ENCODE measurements at regions not wholly inside any gene's neighbourhood (a gene's known extent, or its start where the extent isn't known, plus 50 kb on each side); places are given as distances from the start of the nearest gene placed in this dataset.

- TF ChIP-seq EP300 (IDR thresholded peaks at IDR 0.05) (no peak), POLR2A (IDR thresholded peaks at IDR 0.05; ENCODE audit: low read depth) (no peak)
- TF ChIP-seq, protein P1, sequence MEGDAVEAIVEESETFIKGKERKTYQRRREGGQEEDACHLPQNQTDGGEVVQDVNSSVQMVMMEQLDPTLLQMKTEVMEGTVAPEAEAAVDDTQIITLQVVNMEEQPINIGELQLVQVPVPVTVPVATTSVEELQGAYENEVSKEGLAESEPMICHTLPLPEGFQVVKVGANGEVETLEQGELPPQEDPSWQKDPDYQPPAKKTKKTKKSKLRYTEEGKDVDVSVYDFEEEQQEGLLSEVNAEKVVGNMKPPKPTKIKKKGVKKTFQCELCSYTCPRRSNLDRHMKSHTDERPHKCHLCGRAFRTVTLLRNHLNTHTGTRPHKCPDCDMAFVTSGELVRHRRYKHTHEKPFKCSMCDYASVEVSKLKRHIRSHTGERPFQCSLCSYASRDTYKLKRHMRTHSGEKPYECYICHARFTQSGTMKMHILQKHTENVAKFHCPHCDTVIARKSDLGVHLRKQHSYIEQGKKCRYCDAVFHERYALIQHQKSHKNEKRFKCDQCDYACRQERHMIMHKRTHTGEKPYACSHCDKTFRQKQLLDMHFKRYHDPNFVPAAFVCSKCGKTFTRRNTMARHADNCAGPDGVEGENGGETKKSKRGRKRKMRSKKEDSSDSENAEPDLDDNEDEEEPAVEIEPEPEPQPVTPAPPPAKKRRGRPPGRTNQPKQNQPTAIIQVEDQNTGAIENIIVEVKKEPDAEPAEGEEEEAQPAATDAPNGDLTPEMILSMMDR (IDR thresholded peaks at IDR 0.05): no peak
These were observed 232.4 kb upstream of the CTSO start for GRCh38 chr4:156186111-156186510.

All from esophagus muscularis mucosa (tissue), 4 donors.